ENCODE measurements at regions not wholly inside any gene's neighbourhood (a gene's known extent, or its start where the extent isn't known, plus 50 kb on each side); places are given as distances from the start of the nearest gene placed in this dataset.
A peak's percentile ranks its signal among the peaks of the same experiment; 100 is the strongest.

DNA sequence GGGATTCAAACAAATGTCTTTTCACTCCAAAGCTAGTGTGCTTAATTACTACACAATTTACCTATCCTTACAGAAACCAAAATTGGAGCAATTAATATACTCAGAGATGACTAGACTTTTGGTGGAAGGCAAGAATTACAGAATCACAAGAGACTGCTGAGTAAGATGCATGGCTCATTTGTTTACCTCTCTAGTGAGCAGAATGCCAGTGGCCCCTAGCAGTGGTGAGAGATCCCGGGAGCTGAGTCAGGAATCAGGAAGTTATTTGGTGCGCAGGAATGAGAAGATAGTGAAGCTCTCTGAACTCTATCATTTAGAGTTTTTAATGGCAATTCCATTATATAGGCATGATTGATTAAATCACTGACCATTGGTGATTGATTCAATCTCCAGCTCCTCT, 188.9 kb upstream of the SESN3 start:
- Histone ChIP-seq H3K36me3 (ENCODE audit: control insufficient read depth in 4 of 4, insufficient read depth in 4 of 4, low read length in 3 of 4) (no peaks in the 10 kb centered on the region), H3K9me3 (ENCODE audit: control extremely low read depth in 1 of 5, control insufficient read depth in 4 of 5, insufficient read depth in 2 of 5, low read depth in 1 of 5, low read length in 4 of 5) (no peaks in the 10 kb centered on the region), H3K27ac (ENCODE audit: insufficient read depth in 1 of 2, low read depth in 1 of 2, low read length in 2 of 2, poor library complexity in 1 of 2, severe bottlenecking in 2 of 2) (no peak overlapping the region), H3K4me1 (ENCODE audit: control extremely low read depth in 1 of 4, control insufficient read depth in 4 of 4, insufficient read depth in 4 of 4, low read length in 3 of 4) (no peaks in the 10 kb centered on the region), H3K27me3 (replicated peaks in 2 of 5; ENCODE audit: control insufficient read depth in 4 of 5, insufficient read depth in 5 of 5, low read length in 4 of 5) (no peaks in the 10 kb centered on the region), H3K4me3 (ENCODE audit: control insufficient read depth in 1 of 7, extremely low read depth in 1 of 7, insufficient read depth in 4 of 7, low read depth in 2 of 7, low read length in 6 of 7) (no peak overlapping the region)
- 95% methylated on average over 2 of the region's 2 CpGs for WGBS (ENCODE audit: insufficient coverage)
- POLR2A ChIA-PET, result no interaction called here
- CTCF ChIA-PET, result no interaction called here
- no peak for DNase-seq

DNA sequence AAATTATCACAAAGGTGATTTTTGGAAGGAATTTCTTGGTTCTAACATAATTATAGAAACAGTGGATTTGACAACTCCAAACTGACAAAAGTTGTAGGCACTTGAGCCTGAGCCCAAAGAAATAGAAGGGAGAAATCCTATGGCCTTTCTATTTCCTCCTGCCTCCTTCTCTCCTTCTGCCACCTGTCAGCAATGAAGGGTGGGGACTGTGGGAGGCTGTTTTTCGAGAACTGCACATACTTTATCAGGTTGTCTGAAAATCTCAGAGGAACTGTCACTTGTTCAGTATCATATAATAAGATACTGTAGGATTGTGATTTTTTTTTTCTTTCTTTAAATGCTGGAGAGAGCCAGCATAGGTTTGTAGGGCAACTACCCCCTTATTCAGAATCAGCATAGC, 187.9 kb upstream of the SESN3 start:
- ChIA-PET CTCF (no interaction called here), POLR2A (no interaction called here)
- no peak for DNase-seq
- Histone ChIP-seq H3K9me3 (ENCODE audit: control extremely low read depth in 1 of 5, control insufficient read depth in 4 of 5, insufficient read depth in 2 of 5, low read depth in 1 of 5, low read length in 4 of 5) (no peaks in the 10 kb centered on the region), H3K27me3 (replicated peaks in 2 of 5; ENCODE audit: control insufficient read depth in 4 of 5, insufficient read depth in 5 of 5, low read length in 4 of 5) (no peaks in the 10 kb centered on the region), H3K36me3 (ENCODE audit: control insufficient read depth in 4 of 4, insufficient read depth in 4 of 4, low read length in 3 of 4) (no peaks in the 10 kb centered on the region), H3K27ac (ENCODE audit: insufficient read depth in 1 of 2, low read depth in 1 of 2, low read length in 2 of 2, poor library complexity in 1 of 2, severe bottlenecking in 2 of 2) (no peak overlapping the region), H3K4me1 (ENCODE audit: control extremely low read depth in 1 of 4, control insufficient read depth in 4 of 4, insufficient read depth in 4 of 4, low read length in 3 of 4) (no peaks in the 10 kb centered on the region), H3K4me3 (ENCODE audit: control insufficient read depth in 1 of 7, extremely low read depth in 1 of 7, insufficient read depth in 4 of 7, low read depth in 2 of 7, low read length in 6 of 7) (no peak overlapping the region)
- WGBS (ENCODE audit: insufficient coverage), result no CpG with 5 or more reads among the region's 1 CpG

DNA sequence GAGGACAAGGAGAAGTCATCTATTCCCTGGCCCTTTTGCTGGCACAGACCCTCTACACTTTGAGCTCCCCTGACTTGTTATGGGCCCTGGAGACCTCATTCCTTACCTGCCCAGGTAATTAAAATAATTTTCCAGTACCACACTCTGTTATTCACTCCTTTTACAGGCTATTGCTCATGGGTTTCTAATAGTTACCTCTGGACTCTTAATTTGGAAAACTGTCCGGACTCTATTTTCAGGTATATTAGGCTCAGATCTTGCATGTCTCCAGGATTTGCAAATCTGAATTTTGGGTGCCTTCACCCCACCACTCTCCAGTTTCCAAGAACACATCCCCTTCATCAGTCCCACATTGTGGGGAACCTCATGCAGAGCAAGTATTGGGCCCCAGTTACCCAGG, 186.8 kb upstream of the SESN3 start:
- DNase-seq, result no peak
- no peaks in the 10 kb centered on the region for H3K36me3 ChIP-seq (ENCODE audit: control insufficient read depth in 4 of 4, insufficient read depth in 4 of 4, low read length in 3 of 4)
- WGBS (ENCODE audit: insufficient coverage), result 100% methylated on average over 1 of the region's 1 CpG
- H3K27me3 ChIP-seq (replicated peaks in 2 of 5; ENCODE audit: control insufficient read depth in 4 of 5, insufficient read depth in 5 of 5, low read length in 4 of 5), result no peaks in the 10 kb centered on the region
- no peaks in the 10 kb centered on the region for H3K9me3 ChIP-seq (ENCODE audit: control extremely low read depth in 1 of 5, control insufficient read depth in 4 of 5, insufficient read depth in 2 of 5, low read depth in 1 of 5, low read length in 4 of 5)
- CTCF ChIA-PET, result no interaction called here
- POLR2A ChIA-PET, result no interaction called here
- H3K4me1 ChIP-seq (ENCODE audit: control extremely low read depth in 1 of 4, control insufficient read depth in 4 of 4, insufficient read depth in 4 of 4, low read length in 3 of 4), result no peaks in the 10 kb centered on the region
- H3K4me3 ChIP-seq (ENCODE audit: control insufficient read depth in 1 of 7, extremely low read depth in 1 of 7, insufficient read depth in 4 of 7, low read depth in 2 of 7, low read length in 6 of 7), result no peak overlapping the region
- no peak overlapping the region for H3K27ac ChIP-seq (ENCODE audit: insufficient read depth in 1 of 2, low read depth in 1 of 2, low read length in 2 of 2, poor library complexity in 1 of 2, severe bottlenecking in 2 of 2)

DNA sequence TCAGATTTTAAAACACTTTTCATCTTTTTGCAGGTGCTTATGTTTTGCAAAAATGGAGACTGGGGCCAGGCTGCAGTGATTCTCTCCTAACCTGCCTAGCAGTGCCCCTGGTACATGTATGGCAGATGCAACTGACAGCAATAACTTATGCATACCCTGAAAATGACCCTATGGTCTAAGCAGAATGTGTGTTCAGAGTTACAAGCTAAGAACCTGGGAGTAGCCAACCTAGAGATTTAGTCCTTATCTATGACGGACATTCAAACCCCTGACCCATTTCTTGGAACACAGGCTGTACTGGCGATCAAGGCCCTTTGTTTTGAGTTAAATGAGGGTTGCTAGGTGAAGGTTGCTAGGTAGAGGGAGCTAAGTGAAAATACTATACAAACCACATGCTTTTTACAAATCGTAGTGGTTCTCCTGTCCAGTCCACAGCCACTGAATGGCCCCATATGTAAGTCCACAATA, 184.9 kb upstream of the SESN3 start:
- Histone ChIP-seq H3K27ac (ENCODE audit: insufficient read depth in 1 of 2, low read depth in 1 of 2, low read length in 2 of 2, poor library complexity in 1 of 2, severe bottlenecking in 2 of 2) (no peak overlapping the region), H3K27me3 (replicated peaks in 2 of 5; ENCODE audit: control insufficient read depth in 4 of 5, insufficient read depth in 5 of 5, low read length in 4 of 5) (no peaks in the 10 kb centered on the region), H3K36me3 (ENCODE audit: control insufficient read depth in 4 of 4, insufficient read depth in 4 of 4, low read length in 3 of 4) (no peaks in the 10 kb centered on the region), H3K4me3 (ENCODE audit: control insufficient read depth in 1 of 7, extremely low read depth in 1 of 7, insufficient read depth in 4 of 7, low read depth in 2 of 7, low read length in 6 of 7) (no peak overlapping the region), H3K9me3 (ENCODE audit: control extremely low read depth in 1 of 5, control insufficient read depth in 4 of 5, insufficient read depth in 2 of 5, low read depth in 1 of 5, low read length in 4 of 5) (no peaks in the 10 kb centered on the region), H3K4me1 (ENCODE audit: control extremely low read depth in 1 of 4, control insufficient read depth in 4 of 4, insufficient read depth in 4 of 4, low read length in 3 of 4) (no peaks in the 10 kb centered on the region)
- DNase-seq, result peak; percentile 18 to 40 (median 39)
- POLR2A ChIA-PET, result no interaction called here
- CTCF ChIA-PET, result no interaction called here
- WGBS (ENCODE audit: insufficient coverage), result 100% methylated on average over 1 of the region's 3 CpGs

DNA sequence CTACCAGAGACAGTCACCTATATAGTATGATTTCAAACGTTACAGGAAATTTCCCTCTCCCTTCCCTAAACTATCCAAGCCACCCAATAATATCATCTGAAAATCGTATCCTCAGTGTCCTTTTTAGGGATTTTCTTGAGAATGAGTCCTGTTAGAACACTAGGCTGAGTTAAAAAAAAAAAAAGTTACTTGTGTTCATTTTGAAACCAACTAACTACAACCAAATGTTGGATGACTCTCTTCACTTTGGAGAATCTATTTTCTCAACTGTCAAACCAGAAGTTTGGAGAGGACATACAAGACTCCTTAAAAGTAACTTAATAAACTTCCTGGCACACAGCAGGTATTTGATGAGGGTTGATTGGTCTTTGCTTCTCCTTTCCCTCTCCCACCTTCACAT, 183.2 kb upstream of the SESN3 start:
- no peak overlapping the region for H3K4me3 ChIP-seq (ENCODE audit: control insufficient read depth in 1 of 7, extremely low read depth in 1 of 7, insufficient read depth in 4 of 7, low read depth in 2 of 7, low read length in 6 of 7)
- no peaks in the 10 kb centered on the region for H3K27me3 ChIP-seq (replicated peaks in 2 of 5; ENCODE audit: control insufficient read depth in 4 of 5, insufficient read depth in 5 of 5, low read length in 4 of 5)
- no peaks in the 10 kb centered on the region for H3K4me1 ChIP-seq (ENCODE audit: control extremely low read depth in 1 of 4, control insufficient read depth in 4 of 4, insufficient read depth in 4 of 4, low read length in 3 of 4)
- no peak for DNase-seq
- WGBS (ENCODE audit: insufficient coverage), result 100% methylated on average over 1 of the region's 2 CpGs
- H3K36me3 ChIP-seq (ENCODE audit: control insufficient read depth in 4 of 4, insufficient read depth in 4 of 4, low read length in 3 of 4), result no peaks in the 10 kb centered on the region
- H3K27ac ChIP-seq (ENCODE audit: insufficient read depth in 1 of 2, low read depth in 1 of 2, low read length in 2 of 2, poor library complexity in 1 of 2, severe bottlenecking in 2 of 2), result no peak overlapping the region
- POLR2A ChIA-PET, result no interaction called here
- no peaks in the 10 kb centered on the region for H3K9me3 ChIP-seq (ENCODE audit: control extremely low read depth in 1 of 5, control insufficient read depth in 4 of 5, insufficient read depth in 2 of 5, low read depth in 1 of 5, low read length in 4 of 5)
- CTCF ChIA-PET, result interaction anchor here (0.9 kb wide), 1 partner anchor 15 kb away, joined by 3 read pairs; no protein-coding TSS in a partner anchor

DNA sequence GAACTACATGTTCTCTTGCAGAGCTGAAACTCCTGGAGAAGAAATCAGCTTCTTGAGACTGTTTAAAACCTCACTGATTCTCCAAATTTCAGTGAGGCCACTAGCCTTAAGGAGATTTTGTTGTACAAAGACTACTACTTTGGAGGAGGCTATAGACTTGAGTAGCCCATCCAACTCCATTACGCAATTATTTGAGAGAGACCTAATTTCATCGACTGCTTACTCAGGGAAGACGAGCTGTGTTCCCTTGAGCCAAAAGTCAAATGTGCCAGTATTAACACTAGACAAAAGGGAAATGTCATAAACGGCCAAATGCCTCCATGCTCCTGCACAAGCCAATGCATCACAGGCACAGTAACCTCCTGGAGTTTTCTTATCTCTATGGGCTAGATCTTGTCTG, 182.8 kb upstream of the SESN3 start:
- CTCF ChIA-PET, result interaction anchor here (0.9 kb wide), 1 partner anchor 15 kb away, joined by 3 read pairs; no protein-coding TSS in a partner anchor
- 98% methylated on average over 4 of the region's 4 CpGs for WGBS (ENCODE audit: insufficient coverage)
- Histone ChIP-seq H3K27me3 (replicated peaks in 2 of 5; ENCODE audit: control insufficient read depth in 4 of 5, insufficient read depth in 5 of 5, low read length in 4 of 5) (no peaks in the 10 kb centered on the region), H3K27ac (ENCODE audit: insufficient read depth in 1 of 2, low read depth in 1 of 2, low read length in 2 of 2, poor library complexity in 1 of 2, severe bottlenecking in 2 of 2) (no peak overlapping the region), H3K36me3 (ENCODE audit: control insufficient read depth in 4 of 4, insufficient read depth in 4 of 4, low read length in 3 of 4) (no peaks in the 10 kb centered on the region), H3K4me1 (ENCODE audit: control extremely low read depth in 1 of 4, control insufficient read depth in 4 of 4, insufficient read depth in 4 of 4, low read length in 3 of 4) (no peaks in the 10 kb centered on the region), H3K9me3 (ENCODE audit: control extremely low read depth in 1 of 5, control insufficient read depth in 4 of 5, insufficient read depth in 2 of 5, low read depth in 1 of 5, low read length in 4 of 5) (no peaks in the 10 kb centered on the region), H3K4me3 (ENCODE audit: control insufficient read depth in 1 of 7, extremely low read depth in 1 of 7, insufficient read depth in 4 of 7, low read depth in 2 of 7, low read length in 6 of 7) (no peak overlapping the region)
- POLR2A ChIA-PET, result no interaction called here
- no peak for DNase-seq

DNA sequence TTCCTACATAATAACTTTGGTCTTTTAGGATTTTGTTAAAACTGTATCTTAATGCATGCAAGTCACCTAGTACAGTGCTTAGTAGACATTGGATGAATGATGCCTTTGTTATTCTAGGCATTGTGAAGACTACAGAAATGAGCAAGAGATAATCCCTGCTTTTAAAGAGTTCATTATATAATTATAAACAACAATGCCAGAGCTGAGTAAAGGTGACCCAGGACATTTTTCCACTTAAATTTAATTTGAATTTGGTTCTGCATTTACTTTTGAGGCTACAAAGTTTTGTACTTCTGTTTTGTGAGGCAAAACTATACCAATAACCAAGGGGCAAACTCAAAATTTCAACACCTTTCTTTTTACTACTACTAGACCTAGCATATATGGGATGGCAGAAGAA, 182.0 kb upstream of the SESN3 start:
- POLR2A ChIA-PET, result no interaction called here

More for the DNA sequence above, 182.0 kb upstream of the SESN3 start:
- CTCF ChIA-PET, result interaction anchor here (0.9 kb wide), 1 partner anchor 16 kb away, joined by 3 read pairs; no protein-coding TSS in a partner anchor
- Histone ChIP-seq H3K9me3 (ENCODE audit: control extremely low read depth in 1 of 5, control insufficient read depth in 4 of 5, insufficient read depth in 2 of 5, low read depth in 1 of 5, low read length in 4 of 5) (no peaks in the 10 kb centered on the region), H3K4me1 (ENCODE audit: control extremely low read depth in 1 of 4, control insufficient read depth in 4 of 4, insufficient read depth in 4 of 4, low read length in 3 of 4) (no peaks in the 10 kb centered on the region), H3K36me3 (ENCODE audit: control insufficient read depth in 4 of 4, insufficient read depth in 4 of 4, low read length in 3 of 4) (no peaks in the 10 kb centered on the region), H3K4me3 (ENCODE audit: control insufficient read depth in 1 of 7, extremely low read depth in 1 of 7, insufficient read depth in 4 of 7, low read depth in 2 of 7, low read length in 6 of 7) (no peak overlapping the region), H3K27me3 (replicated peaks in 2 of 5; ENCODE audit: control insufficient read depth in 4 of 5, insufficient read depth in 5 of 5, low read length in 4 of 5) (no peaks in the 10 kb centered on the region), H3K27ac (ENCODE audit: insufficient read depth in 1 of 2, low read depth in 1 of 2, low read length in 2 of 2, poor library complexity in 1 of 2, severe bottlenecking in 2 of 2) (no peak overlapping the region)
- no peak for DNase-seq
